Stimulated activated CD8-positive, alpha-beta memory T cell treated with anti-CD3 and anti-CD28 coated beads, Interleukin-15, amount 100 ng/mL, for 24 hours (primary cell): ENCODE measurements at regions not wholly inside any gene's neighbourhood (a gene's known extent, or its start where the extent isn't known, plus 50 kb on each side); places are given as distances from the start of the nearest gene placed in this dataset.
"Not testable (repeated sequence)": the region's sequence is repeated elsewhere in the genome, so short reads cannot be mapped to it uniquely, and the experiment has no call there.

Source experiments
- DNase-seq: peaks from one replicate; pipeline ENCODE4 v3.0.0-alpha.2; 2020; ENCODE audit warnings: low read depth

DNA sequence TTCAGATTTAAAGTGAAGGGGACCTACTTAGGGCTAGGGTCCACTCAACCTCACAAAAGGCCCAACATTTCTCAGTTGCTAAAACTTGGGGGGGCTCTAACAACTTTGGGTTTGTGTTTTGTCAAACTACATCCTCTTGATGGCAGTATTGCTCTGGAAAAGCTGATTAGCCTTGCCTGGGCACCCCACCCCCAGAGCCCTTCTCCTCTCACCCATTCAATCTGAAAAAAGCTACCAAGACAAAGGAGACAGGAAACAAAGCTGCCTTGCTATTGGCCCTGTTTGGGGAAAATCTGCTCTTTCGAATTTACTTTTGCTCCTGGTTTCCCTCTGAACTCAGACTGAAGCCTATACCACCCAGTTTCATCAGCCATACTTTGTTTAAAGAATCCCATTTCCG lies 195.2 kb upstream of the STK26 start:
- no peak for DNase-seq

DNA sequence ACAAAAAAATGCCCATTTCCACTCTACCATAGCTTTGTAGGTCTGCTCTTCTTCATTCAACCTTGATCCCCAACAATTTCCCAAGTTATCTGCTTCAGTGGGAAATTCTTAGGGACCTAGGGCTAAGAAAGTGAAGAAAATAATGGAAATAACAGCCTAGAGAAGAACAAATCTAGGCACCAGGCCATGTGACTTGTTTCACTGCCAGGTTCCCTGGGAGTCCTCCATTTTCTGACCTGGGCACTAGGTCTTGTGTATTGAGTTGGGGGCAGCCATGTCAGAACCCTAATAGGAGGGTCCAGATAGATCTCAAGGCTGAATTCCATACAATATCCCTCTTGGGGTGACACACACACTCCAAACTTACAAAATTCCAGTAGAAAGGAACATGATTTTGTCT lies 194.6 kb upstream of the STK26 start:
- no peak for DNase-seq

DNA sequence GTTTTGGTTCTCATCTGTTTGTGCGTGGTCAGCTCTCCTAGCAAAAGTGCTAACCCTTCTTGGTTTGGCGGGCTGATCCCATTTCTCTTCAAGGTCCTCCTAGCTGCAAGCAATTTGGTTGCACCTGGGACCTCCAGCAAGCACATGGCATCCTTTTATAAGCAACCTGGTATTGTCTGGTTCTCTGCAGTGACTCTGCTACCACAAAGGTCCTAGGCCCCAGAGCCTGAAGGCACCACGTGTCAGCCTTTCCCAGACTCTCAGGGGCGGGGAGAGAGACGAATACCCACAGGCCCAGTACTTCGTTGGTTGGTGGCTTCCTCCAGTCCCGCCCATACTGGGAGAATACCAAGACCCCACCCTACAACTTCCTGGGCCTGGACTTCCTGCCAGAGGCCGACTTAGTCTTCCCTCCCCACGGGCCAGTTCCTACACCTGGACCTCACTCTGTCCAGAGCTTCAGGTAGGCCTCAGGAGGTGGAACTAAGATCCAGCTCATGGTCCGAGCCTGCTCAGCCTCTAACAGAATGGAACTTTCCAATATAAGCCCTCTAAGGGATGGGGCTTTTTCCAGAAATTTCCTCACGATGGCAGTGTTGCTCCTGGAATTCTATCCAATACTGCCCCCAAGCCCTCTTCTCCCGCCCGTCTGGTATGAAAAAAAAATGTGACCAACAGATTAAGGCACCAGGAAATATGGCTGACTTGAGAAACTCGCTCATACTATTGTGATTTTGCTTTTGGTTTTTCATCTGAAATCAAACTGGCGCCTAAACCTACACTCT lies 192.5 kb upstream of the STK26 start:
- no peak for DNase-seq

DNA sequence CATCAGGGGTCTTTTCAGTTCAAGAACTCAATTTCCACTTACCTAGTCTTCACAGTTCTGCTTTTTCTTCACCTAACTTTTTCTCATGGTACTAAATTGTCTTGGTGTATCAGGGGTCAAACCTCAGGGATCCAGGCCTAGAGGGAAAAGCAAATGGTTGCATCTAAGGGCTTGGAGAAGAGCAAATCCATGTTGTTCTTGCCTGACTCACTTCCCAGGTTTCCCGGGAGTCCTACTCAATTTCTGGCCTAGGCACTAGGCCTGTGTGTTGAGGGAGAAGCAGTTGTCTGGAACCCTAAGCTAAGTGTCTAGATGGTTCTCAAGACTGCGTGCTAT lies 191.9 kb upstream of the STK26 start:
- no peak for DNase-seq

DNA sequence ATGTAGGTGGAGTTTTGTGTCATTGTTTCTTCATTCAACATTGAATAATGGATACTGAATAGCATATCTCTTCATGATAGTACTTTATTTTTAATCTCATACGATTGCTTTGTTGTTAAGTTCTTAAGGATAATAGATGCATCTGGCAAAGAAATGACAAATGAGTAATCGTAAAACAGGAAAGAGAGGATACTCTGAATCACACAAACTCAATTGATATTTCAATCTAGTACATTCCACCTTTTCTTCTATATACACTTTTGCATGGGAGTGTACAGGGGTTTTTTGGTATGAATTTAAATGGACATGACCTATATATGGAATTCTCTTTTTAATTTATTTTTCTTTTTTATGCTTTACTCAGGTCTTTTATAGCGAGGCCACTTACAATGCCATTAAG lies 186.9 kb upstream of the STK26 start:
- DNase-seq = no peak

DNA sequence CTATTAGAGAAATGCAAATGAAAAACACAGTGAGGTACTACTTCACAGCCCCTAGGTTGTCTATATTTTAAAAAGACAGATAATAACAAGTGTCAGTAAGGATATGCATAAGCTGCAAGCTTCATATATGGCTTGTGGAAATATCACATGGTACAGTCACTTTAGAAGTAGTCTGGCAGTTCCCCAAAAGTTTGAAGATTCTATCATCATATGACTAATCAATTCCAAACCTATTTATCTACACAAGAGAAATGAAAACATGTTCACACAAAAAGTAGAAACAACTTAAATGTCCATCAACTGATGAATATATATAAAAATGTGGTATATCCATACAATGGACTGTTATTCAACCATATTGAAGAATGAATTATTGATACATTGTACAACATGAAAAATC lies 185.8 kb upstream of the STK26 start:
- no peak for DNase-seq

DNA sequence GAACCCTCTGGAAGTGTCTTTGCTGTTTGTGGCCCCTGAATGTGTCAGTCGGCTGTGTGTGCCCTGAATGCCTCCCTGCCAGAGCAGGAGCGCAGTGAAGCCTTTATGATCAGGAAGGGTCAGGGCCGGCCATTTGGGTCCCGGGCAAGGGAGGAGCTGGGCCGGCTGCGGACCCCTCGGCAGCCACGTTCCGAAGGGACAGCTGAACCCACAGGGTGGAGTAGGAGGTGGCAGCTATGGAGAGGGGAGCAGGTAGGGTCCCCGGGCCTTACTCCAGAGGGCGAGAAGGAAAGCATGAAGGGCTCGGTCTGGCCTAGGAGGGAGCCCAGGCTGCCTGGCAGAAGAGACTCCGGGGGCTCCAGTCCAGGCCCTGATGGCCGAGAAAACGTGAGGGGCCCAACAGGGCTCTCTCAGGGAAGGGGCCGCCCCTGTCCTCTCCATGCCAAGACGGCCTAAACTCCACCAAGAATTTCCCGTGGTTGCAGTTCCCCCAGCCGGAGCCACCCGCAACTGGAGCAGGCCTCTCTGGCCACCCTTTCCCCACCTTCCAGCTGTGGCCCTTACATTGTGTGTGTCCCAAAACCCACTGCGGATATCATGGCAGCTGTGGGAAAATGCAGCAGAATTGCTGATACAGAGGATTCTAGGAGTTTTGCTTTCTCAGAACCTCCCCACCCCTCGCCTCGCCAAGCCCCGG lies 182.2 kb upstream of the STK26 start:
- DNase-seq = no peak

DNA sequence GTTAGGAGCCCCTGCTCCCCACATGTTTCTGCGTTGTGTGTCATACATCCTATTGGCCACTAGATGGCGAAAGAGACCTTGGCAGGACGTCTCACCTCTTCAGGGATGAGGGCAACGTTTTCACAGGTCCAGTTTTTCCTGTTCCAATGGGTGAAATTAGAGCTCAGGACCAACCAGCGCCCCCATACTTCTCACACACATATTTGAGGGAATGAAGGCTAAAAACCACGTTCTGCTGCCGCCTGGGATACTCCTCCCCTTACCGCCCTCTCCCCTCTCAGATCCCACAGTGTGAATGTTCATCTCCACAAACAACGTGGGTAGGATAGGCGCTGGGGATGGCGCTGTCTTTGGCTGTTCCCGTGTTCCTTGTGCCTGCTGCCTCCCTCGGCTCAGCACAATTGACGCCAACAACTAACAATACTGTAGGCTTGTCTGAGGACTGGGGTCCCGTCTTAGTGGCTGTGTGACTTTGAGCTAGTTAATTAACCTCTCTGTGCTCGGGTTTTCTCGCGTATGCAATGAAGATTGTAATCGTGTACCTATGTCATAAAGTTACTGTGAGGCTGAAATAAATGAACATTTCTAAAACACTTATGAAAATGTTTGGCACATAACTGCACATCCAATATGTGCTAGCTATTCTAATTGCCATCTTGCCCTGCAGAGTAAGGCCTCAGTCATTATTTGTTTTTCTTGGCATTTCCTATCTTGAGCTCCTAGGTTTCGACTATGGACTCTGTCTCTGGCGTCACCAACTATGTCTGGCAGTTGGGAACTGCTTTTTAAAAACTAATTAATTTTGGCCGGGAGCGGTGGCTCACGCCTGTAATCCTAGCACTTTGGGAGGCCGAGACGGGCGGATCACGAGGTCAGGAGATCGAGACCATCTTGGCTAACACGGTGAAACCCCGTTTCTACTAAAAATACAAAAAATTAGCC lies 181.3 kb upstream of the STK26 start:
- DNase-seq = no peak

DNA sequence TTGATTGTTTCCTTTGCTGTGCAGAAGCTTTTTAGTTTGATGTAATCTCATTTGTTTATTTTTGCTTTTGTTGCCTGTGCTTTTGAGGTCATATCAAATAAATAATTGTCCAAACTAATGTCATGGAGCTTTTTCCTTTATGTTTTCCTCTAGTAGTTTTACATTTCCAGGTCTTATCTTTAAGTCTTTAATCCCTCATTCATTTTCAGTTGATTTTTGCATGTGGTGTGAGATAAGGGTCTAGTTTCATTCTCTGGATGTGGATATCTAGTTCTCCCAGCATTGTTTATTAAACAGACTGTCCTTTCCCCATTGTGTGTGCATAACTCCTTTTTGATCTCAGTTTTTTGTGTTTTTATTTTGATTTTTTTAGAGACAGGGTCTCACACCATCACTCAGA lies 179.1 kb upstream of the STK26 start:
- DNase-seq = no peak

DNA sequence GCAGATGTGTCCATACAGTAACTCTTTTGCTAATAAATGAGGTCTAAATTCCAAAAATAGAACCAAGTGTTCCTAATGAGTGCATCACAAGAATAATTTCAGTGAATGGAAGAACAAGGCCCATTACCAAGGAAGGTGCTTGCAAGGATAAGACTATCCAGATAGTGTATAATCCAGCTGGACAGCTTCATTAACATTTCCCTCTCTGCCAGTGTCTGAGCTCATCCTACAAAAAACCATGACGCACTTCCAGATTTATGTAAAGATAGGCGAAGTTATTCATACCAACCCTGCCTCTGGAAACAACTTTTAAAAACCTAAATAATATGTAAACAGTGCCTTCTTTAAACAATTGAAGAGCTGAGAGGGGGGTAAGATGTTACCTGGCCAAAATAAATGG lies 177.9 kb upstream of the STK26 start:
- DNase-seq = no peak

DNA sequence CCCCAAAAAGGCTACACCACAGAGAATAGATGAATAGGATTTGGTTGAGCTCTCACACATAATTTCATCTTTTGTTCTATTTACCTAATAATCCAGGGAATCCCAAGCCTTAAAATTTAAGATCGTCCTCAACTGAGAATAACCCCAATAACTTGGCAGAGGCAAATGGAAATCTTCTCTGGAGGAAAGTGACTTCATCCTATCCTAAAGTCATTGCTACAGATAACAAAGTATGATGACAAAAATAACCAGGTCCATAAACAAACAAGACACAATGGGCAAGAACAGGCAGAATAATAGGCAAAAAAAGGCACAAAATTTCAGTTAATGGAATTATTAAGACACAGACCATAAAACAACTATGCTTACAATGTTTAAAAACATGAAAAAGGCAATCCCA lies 177.3 kb upstream of the STK26 start:
- DNase-seq = no peak

DNA sequence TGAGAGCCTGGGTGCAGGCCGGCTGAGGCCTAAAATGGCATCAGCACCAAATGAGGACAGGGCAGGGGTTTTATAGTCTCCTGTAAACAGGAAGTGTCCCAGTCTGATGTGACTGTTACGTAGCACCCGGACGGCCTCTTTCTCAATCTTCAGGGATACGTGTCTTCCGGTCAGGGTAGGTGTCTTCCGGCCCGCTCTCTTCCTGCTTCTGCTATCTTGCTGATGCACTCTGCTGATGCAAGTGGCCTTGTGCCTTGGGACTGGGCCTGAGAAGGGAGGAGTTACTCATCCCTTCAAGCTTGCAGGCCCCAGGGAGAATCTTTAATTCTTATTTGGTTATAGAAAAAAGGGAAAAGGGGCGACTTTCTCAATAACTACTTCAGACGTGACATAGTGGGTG lies 172.1 kb upstream of the STK26 start:
- DNase-seq = not testable (repeated sequence)

DNA sequence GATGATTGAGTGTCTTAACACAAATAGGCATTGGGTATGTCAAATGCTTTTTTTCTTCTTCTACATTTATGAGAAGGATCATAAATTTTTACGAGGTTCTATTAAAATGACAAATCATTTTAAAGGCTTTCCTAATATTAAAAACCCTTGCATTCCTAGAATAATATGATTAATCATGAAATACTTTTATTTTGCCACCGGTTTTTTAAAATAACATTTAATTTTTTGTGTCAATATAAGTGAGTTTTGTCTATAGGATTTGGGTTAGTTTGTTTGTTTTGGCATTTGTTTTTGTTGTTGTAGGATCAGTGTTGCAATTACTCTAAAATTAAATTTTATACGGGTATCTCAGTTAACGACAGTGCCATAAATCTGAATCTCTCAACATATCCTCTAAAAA lies 169.7 kb upstream of the STK26 start:
- DNase-seq = no peak

DNA sequence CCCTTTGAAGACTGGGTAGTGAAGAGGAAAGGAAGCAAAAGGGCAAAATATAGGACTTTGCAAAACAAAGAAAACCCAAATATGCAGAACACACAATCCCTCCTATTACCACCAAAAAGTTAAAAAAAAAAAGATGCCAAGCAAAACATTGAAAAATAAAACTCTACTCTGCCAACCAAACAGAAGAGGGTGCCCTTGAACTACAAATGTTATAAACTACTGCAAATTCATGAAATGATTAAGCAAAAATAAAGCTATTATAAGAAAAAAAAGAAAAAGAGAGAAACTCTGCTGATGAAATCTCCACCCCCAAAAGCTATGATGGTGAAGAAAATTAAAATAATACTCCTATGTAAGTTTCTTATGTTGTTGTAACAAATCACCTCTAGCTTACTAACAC lies 168.5 kb upstream of the STK26 start:
- no peak for DNase-seq

DNA sequence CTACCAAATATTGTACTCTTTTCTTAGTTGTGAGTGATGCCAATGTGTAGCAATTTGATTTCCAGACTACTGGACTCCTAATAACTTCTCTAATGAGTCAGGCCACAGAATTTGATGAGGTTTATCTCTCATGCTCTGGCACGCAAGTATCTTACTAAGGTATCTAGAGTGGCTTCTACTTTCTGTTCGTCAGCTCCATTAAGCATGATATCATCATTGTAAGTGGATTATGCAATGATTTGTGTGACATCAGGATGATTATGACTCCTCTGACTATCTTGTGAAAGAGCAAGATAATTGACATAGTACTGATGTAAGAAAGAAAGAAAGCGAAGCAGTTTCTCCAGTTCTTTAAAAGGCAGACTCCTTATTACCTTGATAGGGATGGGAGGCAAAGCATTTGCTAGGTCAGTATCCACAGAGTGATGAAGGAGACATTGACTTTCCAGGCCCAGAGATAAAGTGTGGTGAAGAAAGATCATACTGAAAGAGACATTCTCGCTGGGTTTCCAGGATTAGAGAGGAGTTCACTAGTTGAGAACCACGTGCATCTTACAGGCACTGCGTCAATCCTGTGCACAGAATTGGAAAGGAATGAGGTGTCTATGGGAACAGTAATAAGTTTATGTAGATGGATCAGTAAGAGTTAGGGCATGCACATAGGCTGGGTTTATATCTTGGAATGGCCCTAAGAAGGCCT lies 161.9 kb upstream of the STK26 start:
- DNase-seq = no peak

DNA sequence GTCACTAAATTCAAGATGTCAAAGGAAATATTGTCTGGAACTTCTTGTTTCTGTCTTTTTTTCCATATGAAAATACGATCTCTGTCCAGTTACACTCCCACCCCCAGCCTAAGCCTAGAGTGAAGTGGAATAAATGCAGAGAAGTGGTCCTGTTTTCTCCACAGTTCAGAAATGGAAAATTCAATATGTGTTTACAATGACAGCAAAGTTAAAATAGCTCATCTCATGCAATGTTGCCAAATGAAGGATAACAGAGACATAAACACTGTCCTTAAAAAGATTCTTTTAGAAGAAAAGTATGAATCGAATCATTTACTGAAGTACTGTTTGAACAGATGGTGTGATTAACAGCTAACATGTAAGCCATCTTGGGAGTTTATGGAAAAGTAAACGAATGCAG lies 160.8 kb upstream of the STK26 start:
- no peak for DNase-seq

DNA sequence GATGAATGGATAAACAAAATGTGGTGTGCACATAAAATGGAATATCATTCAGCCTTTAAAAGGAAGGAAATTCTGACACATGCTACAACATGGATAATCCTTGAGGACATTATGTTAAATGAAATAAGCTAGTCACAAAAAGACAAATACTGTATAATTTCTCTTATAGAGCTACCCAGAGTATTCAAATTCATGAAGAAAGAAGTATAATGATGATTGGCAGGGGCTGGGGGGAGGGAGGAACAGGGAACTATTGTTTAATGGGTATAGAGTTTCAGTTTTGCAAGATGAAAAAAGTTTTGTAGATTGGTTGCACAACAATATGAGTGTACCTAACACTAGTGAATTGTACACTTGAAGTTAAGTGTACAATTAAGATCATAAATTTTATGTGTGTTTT lies 153.9 kb upstream of the STK26 start:
- DNase-seq = no peak

DNA sequence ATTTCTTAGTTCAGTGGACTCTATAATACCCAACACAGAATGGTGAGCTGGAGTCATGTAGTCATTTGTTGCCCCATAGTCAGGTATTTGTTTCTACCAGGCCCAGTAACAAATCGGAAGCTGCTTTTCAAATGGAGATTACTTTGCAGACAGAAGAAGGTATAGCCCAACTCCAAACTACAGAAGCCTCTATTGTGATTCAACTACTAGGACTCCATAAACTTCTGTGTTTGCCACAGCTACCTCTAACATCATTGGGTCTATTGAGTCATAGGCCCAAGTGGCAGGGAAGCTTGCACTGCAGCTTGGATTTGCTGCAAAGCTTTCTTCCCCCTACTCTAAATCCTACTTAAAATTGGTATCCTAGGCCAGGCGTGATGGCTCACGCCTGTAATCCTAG lies 148.8 kb upstream of the STK26 start:
- no peak for DNase-seq

DNA sequence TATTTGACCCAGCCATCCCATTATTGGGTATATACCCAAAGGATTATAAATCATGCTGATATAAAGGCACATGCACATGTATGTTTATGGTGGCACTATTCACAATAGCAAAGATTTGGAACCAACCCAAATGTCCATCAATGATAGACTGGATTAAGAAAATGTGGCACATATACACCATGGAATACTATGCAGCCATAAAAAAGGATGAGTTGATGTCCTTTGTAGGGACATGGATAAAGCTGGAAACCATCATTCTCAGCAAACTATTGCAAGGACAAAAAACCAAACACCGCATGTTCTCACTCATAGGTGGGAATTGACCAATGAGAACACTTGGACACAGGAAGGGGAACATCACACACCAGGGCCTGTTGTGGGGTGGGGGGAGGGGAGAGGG lies 147.3 kb upstream of the STK26 start:
- DNase-seq = not testable (repeated sequence)

DNA sequence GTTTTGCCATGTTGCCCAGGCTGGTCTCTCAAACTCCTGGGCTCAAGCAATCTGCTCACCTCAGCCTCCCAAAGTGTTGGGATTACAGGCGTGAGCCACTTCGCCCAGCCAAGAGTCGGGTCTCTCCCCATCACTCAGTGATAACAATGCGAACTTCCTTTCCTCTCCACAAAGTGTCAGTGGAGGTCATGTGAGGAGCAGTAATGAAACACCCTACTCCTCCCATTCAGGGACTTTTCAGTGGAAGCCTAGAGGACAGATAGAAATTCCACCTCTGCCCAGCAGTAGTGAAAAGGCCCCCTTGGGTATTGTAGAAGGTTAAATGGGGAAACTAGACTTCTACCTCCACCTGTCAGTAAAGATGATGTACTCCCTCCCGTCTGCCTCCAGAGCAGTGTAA lies 141.9 kb upstream of the STK26 start:
- DNase-seq = no peak

DNA sequence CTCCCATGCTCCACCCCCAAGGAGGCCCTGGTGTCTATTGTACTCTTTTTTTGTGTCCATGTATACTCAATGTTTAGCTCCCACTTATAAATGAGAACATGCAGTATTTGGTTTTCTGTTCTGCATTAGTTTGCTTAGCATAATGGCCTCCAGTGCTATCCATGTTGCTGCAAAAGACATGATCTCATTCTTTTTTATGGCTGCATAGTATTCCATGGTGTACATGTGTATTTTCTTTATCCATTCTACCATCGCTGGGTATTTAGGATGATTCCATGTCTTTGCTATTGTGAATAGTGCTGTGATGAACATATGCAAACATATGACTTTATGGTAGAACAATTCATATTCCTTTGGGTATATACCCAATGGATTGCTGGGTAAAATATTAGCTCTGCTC lies 138.1 kb upstream of the STK26 start:
- not testable (repeated sequence) for DNase-seq

DNA sequence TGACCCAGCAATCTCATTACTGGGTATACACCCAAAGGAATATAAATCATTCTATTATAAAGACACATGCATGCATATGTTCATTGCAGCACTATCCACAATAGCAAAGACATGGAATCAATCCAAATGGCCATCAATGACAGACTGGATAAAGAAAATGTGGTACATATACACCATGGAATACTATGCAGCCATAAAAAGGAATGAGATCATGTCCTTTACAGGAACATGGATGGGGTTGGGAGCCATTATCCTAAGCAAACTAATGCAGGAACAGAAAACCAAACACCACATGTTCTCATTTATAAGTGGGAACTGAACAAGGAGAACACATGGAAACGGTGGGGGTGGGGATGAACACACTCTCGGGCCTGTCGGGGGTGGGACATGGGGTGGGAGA lies 129.2 kb upstream of the STK26 start:
- not testable (repeated sequence) for DNase-seq
